Bone marrow (tissue), 2 donors: ENCODE measurements at regions not wholly inside any gene's neighbourhood (a gene's known extent, or its start where the extent isn't known, plus 50 kb on each side); places are given as distances from the start of the nearest gene placed in this dataset.

Experiments used
- DNase-seq, 2 donors: peaks; one replicate each; lab custom pipeline; 2025; lab: John Stamatoyannopoulos, UW

DNA sequence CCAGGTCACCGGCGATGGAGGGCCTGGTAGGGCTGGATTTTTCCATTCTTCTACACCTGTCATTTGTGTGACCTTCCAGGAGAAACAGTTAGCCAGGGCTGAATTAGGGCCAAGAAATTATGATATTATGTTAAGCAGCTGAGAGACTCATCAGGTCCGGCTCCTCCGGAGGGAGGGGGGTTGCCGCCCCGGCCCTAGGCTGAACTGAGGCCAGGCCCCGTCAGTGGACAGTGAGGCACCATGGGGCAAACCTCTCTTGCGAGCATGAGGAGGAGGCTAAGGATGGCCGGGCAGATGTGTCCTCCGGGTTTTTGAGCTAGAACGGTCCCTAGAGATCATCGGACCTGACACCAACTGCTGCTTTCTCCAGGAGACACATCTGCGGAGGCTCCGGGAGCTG lies 150.1 kb downstream of the SOX11 start:
- no peak for DNase-seq

DNA sequence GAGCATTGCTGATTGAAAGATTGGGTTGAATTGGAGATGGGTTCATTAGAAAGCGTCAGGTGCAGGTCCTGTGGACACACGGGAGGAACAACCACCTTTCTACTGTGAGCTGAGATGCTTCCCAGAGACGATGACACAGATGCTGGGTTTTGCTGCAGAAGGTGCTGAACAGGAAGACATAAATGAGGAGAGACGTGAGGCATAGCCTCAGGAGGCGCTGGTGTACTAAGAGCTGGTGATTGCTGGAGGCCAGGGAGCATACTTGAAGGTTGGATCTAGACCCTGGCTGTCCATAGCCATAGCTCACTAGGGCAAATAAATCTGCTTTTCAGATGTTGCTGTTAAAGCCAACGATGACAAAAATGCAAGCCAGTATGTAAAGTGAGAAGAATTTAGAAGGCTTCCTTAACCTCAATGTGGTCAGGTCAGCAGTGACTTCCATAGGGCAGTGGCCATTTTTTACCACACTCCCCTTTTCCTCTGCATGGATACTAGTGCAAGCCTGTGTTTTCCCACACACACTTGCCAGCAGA lies 153.7 kb downstream of the SOX11 start:
- DNase-seq, result no peak

DNA sequence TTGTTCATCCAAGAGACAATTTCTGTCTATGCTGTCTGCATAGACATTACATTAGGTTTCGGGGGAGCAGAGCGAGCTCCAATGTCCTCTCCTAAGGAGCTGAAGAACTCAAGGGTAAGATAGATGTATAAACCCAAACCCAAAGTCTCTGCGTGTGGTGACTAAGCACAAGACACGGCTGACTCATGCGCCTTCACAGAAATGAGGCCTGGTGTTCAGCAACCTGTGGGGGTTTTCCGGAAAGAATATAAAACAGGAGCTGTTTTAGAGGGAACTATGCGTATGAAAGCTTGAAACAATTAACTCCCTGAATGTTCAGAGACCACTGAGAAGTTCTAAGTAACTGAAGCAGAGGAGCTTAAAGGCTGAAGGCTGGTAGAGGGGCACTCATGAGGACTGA lies 154.7 kb downstream of the SOX11 start:
- DNase-seq, result no peak

DNA sequence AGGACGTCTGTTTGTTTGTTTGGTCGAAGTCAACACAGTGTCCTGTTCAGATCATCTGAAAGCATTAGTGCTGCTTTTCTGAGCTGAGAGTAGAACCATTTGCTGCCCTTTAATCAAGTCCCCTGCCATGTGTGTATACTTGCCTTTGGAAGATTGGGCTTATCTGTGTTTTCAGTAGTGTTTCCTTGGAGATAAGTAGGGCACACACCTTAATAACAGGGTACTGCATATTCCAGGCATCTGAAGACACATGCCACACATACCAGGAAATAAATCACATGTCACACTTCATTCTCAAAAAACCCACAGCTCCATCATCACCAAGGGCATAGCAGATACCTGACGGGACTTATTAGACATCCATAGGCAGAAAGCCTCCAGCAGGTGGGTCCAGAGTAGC lies 157.4 kb downstream of the SOX11 start:
- no peak for DNase-seq

DNA sequence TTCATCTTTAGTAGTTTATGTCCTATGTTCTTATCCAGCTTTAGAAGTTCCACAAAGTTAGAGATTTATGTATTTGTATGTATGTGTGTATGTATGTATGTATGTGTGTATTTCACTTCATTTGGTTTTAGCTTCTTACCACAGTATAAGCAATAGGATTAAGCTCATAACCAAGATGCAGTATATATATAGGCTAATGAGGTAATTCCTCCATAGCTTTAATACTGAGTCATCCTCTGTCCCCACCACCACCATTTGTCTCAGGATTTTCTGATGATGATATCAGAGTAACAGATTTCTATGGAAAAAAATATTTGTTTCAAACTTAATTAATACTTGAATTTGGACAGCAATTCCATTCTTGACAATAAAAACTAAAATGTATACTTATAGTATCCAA lies 159.2 kb downstream of the SOX11 start:
- DNase-seq, result no peak

DNA sequence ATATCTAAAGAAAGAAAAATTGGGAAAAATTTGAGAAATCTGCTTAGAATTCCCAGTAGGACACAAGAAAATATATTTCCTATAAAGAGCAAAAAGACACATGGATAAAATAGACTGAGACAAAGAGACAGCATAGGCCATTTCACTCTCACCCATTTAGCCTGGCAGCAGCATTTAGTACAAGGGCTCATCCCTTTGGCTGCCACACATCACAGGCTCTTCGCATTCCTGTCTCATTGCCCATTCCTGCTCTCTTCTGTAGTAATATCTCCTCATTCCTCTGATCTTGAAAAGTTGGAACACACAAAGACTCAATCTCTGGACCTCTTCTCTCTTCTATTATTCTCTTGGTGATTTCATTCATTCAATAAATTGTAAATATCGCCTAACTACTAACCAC lies 162.6 kb downstream of the SOX11 start:
- DNase-seq, result no peak

DNA sequence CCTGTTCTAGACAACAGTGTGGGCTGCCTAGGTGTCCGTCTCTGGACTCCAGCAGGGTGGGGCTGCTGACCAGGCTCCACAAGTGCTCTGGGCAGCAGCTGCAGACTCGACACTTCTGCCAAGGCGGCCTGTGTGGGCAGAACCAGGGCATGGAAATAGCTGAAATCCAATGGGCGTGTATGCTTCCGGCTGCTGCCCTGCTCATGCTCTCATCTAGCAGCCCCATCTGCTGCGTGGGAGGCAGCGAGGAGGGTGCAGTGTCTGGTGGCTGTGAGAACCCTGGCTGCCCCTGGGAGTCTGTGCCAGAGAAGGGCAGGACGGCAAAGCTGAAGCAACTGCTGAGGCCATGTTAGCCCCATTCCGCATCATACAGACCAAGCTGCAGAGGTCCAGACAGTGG lies 174.9 kb downstream of the SOX11 start:
- DNase-seq, result no peak

DNA sequence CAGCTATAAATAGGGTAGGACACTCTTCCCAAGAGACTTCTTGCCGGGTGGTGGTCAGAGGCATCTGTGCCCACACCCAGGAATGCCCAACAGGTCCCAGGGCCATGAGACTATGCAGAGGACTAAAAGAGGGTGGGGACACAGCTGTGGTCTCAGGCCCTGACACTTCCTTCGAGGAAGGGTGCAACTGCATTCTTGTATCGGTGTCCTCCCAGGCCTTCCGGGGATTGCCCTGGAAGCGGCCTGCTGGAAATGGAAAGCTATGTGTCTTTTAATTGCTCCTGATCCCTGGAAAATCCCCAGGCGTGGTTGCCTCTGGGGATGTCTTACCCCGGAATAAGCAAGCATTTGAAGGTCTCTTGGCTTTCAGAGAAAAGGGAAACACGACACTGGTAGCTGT lies 176.7 kb downstream of the SOX11 start:
- DNase-seq, result no peak

DNA sequence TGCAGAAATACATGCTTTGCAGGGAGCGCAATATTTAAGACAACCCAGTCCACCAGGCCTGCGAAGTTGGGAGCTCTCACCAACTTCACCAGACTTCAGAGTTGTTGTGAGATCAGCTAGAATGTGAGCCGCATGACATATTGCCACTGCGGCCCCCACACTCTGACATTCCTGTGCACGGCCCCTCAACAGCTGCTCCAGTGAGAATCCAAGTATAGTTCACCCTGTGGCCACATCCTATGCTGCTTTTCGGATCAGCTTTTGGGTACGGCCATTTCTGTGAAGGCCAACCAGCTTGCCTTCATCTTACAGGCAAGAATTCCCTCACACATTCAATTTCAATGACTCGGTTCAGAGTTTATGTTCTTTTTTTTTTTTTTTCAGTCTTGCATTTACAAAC lies 177.8 kb downstream of the SOX11 start:
- DNase-seq, result no peak

DNA sequence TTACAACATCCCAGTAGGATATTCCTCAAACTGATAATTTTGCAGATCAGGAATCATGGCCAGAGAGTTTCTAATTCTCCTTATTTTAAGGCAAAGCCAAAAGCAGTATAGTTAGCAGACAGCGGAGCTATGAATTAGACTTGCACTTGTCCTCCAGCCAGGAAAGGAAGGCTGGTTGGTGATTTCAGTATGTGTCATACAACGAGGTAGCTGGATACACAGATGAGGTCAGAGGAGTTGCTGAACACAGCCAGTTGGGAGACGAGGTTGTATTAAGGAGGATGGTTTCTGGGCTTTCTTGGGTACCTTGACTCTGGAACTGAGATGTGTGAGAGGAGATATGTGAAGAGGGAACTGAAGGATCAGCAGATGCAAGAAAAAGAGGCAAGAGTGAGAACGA lies 185.2 kb downstream of the SOX11 start:
- no peak for DNase-seq

DNA sequence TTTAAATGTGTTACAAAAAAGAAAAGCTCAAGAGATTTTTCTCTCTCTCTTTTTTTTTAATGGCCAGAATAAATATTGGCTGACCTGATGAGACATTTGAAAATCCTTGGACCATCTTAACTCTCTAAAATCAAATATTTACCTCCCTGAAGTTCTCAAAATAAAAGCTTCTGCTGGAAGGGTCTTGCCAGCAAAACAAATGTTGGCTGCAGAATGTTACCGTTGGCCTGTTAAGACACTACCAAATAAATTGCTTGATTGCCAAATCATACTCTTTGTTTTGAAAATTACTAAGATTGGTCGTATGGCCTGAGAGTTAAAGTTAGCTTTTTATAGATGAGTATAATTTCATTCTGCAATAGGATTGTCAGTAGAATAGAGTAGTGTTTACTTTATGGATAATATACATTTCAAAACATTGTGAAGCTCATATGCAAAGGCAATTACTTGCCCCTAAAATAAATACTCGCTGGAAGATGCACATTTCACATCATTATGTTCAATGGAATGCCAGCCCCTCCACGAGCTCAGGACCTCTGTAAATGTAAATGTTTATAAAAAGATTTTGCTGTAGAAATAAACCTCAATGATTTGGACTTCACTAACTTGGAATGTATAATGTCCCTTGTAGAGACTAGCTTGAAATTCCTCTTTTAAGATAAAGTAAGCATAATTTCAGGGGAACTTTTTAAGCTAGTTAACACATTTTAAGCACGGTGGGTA lies 193.4 kb downstream of the SOX11 start:
- no peak for DNase-seq

DNA sequence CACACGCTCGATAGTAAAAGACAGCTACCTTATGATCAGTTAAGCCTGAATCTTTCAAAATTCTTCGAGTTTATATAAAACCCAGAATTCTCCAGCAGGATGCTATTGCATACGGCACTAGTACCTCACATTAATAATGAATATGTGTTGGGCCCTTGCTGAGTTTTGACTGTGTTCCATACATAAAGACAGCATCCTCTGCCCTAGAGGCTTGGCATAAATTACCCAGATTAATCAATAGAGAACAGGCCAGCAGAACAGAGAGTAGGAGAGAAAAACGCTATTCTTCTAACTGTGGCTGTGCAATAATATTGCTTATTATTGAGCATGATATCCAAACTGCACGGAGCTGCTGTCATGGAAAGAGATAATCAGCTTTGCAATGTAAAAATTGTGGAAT lies 194.3 kb downstream of the SOX11 start:
- DNase-seq, result no peak

DNA sequence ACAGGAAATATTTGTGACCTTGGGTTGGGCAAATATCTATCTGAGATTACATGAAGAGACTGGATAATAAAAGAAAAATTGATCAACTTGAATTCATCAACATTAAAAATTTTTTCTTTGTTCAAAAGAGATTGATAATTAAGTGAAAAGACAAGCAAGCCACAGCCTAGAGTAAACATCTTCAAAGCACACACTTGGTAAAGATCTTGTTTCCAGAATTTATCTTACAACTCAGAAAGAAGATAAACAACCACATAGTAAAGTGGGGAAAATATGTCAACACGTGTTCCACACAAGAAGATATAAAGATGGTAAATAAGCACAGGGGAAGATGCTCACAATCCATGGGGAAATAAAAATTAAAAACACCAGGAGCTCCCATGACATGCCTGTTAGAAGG lies 195.9 kb downstream of the SOX11 start:
- DNase-seq, result no peak

DNA sequence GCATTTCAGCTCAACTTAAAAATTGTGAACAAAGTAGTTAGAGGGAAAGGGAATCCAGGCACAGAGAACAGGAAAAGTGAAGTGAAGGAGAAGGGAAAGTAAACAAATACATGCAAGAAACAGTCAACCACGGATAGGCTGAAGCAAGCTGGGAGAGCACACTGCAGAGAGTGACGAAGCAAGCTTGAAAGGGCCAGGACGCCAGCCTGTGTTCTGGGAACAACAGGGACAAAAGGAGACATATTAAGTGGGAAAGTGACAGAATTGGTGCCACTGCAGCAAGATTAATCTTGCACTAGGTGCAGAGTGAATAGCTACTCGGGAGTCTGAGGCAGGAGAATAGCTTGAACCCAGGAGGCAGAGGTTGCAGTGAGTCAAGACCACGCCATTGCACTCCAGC lies 197.3 kb downstream of the SOX11 start:
- DNase-seq, result no peak

DNA sequence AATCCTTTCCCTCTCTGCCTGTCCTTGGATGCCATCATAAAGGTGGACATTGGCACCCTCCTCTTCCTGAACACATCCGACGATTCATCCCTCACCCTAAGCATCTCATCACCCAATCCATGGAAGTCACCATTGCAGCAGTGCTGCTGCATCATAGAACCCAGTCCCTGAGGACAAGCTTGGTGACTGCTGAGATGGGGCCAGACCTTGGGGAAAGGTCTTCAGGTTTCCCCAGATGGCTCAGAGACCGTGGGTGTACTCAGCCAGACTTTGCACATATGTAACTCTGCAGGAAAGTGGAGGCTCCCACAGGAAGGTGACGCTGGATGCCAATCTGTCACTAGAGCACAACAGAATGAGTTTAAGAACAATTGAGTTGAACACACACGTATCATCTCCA lies 202.2 kb downstream of the SOX11 start:
- DNase-seq, result no peak

DNA sequence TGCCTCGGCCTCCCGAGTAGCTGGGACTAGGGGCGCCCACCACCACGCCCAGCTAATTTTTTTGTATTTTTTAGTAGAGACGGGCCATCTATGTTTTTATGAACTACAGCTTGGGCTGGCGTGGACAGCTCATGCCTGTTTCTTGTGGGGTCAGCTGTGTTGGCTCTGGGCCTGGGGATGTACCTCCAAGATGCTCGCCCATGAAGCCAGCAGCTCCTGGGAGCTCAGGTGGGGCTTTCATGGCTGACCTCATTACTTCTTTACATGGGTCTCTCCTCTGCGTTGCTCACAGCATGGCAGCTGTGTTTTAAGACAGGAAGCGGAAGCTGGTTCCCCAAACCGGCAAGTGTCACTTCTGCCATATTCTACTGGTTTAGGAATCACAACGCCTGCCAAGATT lies 203.1 kb downstream of the SOX11 start:
- no peak for DNase-seq

DNA sequence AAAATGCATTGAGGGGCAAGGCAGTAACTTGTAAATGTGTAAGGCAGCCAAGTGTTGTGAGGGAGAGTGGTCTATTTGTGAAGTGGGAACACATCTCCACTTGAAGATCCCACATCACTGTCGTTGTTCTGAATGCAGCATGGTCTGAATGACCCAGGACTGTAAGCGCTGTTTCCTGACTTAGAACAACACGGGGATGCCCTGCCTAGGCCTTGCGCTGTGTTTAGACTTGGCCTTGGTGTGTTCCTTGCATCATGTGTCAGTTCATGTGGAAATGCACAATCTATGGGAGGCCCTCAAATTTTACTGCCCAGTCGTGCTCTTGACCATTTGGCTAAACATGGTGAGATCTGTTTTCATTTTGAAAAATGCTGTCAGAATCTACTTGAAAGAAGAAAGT lies 205.1 kb downstream of the SOX11 start:
- no peak for DNase-seq

DNA sequence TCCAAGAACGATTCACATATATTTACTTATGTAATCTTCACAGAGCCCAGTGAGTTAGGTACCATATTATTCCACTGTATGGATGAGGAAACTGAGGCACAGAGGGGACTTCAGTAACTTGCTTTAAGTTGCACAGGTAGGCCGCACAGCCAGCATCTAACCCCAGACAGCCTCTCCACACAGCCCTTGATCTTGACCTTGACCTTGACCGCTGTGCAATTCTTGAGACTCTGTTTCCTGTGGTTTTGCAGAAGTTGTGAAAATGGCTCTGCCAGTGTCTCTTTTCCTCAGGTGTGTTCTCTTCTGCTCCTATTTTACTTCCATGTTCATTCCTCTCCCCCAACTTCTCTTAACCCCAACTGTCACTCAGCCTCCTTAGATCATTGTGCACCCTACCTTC lies 206.5 kb downstream of the SOX11 start:
- no peak for DNase-seq

DNA sequence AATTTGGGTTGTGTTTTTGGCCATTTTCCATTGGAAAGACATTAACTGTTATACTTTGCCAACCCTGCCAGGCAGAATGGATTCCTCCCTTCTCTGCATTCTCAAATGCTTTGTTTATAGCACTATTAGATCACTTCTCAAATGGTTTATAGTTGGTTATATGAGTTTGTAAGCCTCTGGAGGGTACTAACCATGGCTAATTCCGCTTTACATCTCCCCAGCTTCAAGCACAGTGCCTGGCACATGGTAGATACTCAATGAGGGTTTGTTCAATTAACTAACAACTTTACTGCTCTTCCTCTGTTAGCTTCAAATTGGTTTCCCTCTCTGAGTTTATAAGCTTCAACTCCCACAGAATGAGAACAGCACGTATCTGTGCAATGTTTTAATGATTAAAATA lies 213.5 kb downstream of the SOX11 start:
- DNase-seq, result no peak

DNA sequence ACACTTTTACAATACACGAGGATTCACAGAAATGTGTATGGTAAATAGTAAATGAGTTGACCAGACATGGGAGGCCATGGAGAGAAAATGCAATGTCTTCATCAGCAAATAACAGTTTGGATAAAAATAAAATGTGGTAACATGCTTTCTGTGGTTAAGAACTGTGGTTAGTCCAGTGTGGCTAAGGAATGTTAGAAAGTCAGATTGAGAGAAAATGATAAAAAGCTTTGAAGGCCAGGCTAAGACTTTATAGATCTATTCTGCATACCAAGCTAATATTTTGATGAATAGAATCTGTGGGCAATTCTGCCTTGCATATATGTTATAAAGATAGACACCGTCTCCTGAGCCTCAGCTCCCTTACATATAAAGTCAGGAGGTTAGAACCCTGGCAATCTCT lies 215.9 kb downstream of the SOX11 start:
- DNase-seq, result no peak

DNA sequence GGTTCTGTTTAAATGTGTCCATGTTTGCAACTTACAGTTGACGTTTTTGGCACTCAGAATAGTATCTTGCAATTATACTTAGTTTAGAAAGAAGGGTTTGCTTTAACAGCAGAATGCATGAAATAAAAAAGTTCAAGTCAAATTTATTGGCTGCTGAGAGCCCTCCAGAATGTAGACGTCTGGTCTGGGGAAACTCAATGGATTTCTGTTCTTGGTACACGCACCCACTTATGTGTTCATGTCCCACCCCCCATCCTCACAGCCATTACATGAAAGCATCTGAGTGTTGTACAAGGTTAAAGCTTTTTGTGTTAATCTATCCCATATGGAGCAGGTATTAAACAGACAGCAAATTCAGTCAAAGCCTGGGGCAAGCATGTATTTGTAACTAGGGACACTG lies 219.5 kb downstream of the SOX11 start:
- no peak for DNase-seq

DNA sequence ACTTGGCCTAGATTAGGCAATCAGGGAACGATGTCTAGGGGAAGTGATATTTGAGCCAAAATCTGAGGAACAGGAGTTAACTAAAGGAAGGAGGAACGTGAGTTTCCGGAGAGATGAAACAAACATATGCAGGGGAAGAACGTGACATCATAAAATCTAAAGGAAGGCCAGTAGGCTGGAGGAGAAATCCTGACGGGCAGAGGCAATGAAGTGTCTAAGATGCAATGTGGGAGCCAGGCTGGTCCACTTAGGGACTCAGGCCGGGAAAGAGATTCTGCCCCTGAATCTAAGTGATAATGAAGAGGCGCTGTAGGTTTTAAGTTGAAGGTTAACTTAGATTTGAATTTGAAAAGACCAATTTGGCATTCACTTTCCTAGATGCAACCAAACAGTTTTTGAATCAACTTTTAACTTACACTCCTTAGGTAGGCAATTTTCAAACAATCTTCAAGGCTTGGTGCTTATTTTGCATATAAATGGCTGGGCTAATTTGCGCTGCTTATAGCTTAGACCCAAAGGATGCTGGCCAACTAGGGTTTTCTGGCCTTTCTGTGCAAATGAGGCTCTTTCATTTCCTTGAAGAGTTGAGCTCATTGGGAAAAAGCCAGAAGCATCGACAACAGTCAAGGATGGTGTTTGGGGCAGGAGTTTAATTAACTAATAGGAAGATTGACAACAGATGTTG lies 221.7 kb downstream of the SOX11 start:
- DNase-seq, result no peak

DNA sequence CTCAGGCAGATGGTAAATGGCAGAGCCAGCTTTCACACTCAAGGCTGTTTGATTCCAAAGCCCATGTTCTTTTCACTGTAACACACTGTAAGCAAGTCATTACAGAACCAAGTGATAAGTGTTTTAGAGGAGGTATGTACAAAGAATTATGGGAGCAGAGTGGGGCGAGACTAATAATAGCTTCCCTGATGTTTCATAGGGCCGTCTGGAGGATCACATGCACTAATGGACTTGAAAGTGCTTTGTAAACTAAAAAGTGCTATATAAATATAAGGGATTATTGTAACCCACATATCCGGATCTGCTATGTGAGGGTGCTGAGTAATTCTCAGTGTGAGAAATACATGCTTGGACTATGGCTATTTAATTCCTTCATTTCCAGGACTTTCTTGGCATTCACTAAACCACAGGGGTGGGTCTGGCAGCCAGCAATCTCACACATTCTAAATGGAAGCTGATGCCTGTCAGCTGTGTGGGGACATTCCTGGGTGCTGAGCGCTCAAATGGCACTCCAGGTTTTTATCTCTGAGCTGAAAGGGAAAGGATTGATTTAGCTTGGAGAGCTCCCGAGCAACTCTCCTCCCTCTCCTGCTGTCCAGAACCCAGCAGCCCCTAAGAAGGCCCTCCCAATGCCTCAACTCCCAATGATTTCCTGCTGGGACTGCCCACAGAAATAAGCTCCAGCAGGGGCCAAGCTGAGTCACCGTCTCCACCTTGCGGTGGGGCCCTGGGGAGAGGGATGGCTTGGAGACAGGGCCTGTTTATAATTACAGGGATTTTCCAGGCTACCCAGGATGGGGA lies 222.8 kb downstream of the SOX11 start:
- DNase-seq, result no peak
